NCI-H69 (cell line): ENCODE measurements at regions not wholly inside any gene's neighbourhood (a gene's known extent, or its start where the extent isn't known, plus 50 kb on each side); places are given as distances from the start of the nearest gene placed in this dataset.

Experiments
- DNase-seq: peaks from one replicate; lab custom pipeline; 2025; lab: John Stamatoyannopoulos, UW

DNA sequence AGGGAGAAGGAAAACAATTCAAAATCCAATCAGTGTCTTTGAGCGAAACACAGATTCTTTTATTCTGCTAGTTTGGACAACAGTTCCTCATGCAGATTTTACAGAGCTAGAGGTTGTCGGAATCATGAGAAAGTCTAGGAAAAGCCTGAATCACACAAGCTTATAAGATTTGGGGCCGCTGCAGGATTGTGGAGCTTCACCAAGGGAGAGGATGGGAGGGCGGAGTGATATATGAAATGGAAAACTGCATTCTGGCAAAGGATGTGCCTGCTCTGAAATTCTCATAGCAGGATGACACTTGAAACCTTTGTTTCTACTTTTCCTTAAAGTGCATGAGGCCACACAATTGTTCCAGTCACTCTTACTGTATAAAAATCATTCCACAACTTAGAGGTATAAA, 134.3 kb downstream of the OR2K2 start:
- DNase-seq: no peak

DNA sequence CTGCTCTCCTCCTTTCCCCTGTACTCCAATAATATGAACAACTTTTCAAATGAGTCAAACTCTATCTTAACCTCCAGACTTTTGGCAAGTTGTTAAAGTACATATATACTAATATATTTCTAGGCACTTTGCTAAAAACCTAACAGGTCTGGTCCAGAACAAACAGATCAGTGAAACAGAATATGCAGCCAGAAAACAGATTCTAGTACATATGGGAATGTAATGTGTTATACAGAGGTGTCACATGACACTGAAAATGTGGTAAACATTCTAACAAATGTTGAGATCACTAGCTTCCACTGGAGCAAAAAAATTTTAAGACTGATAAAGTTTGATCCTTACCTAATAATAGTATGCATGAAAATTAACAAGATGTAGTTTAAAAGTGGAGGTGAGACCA, 136.9 kb downstream of the OR2K2 start:
- no peak for DNase-seq

DNA sequence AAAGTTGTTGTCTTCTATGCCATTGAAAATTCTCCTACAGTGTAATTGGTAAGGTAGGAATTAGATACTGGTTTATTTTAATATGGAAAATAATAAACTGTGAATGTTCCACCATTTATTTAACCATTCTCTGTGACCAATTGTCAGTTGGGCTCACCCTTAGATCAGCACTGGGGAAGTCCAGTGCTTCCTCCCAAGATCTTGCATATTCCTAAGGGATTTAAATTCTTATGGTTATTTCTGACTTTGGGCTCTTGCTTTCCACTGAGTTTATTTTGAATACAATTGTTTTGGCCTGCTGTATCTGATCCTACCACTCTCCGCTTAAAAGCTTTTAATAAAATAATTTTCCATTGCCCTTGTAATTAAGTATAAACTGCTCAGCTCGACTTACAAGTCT, 137.4 kb downstream of the OR2K2 start:
- DNase-seq: no peak

DNA sequence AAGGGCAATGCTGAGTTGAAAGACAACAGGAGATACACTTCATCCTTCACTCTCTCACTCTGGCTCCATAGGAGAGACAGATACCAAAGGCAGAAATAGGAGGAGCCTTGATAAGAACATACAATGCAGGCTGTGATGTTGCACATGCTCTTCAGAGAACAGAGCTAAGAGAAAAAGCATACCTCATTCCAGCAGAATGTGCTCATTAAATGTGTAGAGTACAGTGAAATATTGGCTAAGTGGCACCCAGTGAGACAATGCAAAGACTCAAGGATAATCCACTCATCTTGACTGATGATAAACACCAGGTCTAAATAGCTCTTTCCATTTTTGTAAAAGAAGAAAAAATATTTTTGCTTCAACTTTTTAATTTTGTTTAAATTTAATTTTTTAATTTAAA, 139.7 kb downstream of the OR2K2 start:
- no peak for DNase-seq

DNA sequence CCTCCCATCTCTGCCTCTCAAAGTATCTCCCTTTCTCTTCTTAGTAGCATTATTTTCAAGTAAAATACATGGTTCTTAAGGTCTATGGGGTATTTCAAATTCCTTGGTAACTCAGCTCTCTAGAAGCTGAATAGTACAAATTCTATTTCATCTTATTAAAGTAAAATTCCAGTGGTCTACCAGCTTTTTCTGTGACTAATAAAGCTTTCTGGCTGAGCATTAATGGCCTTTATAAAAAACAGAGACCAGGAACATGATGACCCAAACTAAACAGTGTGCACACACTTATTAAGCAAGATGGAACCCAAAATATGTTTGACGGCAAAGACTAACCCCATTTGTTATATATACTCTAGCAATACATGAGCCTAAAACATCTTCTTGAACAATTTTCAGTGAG, 142.6 kb downstream of the OR2K2 start:
- no peak for DNase-seq

DNA sequence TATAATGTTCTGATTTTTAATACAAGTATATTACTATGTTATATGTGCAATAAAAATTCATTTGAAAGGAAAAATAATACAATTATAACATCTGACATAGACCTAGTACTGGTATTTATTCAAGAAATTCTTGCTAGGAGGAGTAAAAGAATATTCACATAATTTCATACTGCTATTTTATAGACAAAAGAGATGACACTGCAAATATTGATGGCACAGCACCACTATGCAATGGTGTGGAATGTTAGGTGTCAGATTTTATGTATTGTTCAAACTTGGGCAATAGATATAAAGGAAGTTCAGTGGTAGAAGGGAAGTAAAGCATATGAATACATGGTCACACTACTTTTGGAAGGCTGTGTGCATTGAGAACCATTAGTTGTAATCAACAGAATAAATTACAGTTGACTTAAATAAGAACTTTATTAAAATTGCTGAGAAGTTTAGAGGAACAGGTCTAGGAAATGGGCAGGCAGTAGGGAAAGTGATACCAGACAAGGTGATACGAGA, 143.9 kb downstream of the OR2K2 start:
- no peak for DNase-seq

DNA sequence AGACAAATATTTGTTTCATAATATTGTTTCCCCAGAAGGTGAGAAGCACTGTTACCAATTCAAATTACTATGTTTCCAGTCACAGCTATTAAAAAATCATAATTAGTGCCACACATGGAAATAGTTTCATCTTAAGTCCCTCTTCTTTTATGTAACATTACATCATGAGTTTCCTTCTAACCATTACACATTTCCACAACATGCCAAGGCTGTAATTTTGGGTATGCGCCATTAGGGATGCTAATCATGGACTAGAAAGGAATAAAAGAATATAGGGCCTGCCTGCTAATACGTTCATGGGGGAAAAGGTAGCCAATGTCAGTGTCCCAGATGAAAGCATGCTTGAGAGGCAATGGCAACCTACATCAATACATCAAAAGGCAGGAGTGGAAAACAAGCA, 142.5 kb upstream of the LPAR1 start:
- no peak for DNase-seq

DNA sequence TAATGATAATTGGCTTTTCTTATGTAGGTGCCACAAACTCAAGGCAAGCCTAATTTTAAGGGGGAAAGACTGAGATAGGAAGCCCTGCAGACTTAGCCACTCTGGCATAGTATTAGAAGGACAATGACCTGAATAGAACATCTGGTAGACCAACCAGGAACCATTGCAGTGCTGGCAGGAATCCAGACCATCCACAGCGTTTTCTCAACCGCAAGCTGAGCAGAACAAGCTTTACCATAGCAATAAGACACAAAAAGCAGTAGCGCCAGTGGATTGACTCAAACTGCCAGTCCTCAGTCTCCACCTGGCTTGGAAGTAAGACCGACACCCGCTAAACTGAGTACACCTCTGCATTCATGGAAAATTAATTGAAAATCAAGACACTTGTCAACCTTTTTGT, 141.3 kb upstream of the LPAR1 start:
- peak; percentile 24 for DNase-seq

DNA sequence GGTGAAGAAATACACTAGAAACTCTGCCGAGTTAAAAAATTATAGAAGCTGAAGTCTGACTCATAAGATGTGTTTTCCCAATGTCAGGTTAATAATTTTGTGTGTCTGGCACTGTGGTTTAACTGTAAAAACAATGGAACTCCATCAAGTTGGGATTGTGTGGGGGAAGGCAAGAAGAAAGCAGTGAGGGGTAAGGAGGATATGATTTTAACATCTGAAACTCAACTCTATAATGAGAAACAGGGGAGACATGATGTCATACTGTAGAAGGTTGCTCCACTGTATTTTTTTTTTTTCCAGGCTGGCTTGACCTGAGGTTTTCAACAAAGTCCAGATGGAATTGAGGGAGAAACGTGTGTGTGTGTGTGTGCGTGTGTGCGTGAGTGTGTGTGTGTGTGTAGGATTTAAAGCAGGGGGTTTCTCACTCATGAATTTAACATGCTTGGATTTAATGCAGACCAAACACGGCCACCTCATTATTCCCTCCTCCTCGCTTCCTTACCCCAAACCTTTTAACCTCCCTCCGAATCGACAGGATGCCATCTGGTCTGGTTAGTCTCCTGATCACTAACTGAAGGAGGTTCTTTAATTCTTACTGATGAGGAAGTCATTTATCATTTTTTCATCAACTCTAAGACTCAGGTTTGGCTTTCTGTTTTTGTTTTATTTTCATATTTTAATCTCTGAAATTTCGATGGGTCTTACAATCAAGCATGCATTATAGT, 140.2 kb upstream of the LPAR1 start:
- peak; percentile 32 for DNase-seq

DNA sequence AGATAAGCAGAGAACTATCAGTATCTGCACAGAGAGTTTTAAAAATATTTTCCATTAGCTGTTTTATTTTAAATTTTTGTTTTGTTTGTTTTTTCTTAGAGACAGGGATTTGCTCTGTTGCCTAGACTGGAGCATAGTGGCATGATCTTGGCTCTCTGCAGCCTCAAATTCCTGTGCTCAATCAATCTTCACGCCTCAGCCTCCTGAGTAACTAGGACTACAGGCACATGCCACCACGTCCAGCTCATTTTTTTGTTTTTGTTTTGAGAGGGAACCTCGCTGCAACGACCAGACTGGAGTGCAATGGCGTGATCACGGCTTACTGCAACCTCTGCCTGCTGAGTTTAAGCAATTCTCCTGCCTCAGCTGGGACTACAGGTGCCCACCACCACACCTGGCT, 138.2 kb upstream of the LPAR1 start:
- DNase-seq: no peak

DNA sequence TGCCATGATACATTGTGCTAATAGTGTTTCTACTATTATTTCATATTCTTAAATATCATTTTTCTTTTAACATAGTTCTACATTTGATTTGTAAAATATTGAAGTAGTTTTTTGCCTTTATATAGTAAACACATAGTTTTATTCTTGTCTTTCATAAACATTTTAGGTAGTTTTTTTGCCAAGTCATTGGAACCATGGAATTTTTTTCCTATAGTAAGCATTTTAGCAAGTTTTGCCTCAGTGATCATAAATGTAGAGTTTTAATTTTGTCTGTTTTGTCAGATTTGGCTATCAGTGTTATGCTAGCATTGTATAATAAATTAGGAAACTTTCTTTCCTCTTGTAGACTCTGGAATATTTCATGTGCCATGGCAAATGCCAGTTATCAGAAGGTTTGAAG, 137.1 kb upstream of the LPAR1 start:
- DNase-seq: no peak

DNA sequence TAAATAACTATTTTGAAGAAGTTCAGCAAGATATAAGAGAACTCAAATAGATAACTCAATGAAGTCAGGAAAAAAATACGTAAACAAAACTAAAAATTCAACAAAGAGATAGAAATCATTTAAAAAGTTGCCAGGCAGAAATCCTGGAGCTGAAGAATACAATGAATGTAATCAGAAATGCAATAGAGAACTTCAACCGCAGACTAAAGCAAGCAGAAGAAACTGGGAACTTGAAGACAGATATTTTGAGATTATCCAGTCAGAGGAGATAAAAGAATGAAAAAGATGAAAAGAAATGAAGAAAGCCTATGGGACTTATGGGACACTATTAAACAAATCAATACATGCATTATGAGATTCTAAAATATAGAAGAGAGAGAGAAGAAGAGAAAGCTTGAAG, 129.1 kb upstream of the LPAR1 start:
- DNase-seq: no peak

DNA sequence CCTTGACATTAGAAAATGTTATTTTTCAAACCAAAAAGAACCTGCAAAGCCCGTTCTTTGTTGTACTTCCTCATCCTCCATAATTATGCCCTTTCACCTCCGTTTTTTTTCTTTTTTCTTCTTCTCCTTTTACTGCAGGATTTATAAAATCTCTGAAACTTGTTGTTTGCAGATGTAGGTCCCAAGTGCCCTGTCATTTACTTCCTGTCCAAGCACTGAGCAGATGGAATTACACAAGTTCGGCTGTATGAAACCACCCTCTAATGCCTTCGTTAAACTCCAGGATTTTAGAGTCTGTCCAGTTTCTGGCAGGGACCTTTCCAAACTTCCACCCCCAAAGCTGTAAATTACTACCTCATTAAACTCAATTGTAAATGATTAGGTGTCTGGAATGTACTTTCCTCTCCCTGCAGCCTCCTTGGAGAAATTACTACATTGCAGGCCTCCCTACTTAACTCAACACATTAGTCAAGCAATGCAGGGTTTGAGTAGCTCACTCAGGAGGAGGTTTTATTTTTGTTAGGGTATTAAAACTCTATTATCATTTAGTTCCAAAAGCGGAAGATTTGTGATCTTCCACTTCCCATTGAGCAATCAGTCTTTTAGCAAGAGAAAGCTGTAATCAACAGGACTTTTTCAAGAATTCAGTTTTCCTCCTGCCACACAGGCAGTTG, 125.6 kb upstream of the LPAR1 start:
- no peak for DNase-seq

DNA sequence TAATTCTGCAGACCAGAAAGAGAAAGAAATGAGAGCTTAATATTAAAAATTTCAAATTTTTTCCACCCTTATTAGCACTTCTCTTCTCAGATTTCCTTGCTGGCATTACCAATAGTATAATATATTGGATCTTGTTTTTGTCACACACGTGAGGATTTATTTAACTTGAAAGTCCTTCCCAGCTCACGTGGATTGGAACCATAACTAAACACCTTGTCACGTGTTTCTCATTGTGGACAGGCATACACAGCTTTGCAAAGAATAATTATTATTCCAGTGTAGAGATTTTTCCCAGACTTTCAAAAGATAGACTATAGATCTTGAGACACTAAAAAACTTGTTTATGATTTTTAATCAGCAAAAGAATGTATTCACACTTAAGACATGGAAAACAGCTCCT, 123.8 kb upstream of the LPAR1 start:
- no peak for DNase-seq

DNA sequence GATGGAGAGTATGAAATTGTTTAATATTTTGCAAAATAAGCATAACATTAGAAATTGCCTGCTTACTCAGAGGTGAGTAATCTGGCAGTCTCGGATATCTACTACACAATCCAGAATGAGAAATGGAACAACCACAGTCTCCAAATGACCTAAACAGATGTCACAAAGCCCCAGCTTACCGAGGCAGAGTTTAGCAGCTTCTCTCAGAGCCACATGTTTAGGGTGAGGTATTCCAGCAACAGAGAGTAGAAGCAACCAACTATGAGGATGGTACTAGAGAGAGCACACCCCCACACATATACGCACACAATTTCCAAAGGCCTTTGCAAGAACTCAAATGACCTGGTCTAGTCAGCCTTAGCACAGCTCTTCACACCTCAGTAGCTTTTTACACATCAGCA, 122.7 kb upstream of the LPAR1 start:
- no peak for DNase-seq

DNA sequence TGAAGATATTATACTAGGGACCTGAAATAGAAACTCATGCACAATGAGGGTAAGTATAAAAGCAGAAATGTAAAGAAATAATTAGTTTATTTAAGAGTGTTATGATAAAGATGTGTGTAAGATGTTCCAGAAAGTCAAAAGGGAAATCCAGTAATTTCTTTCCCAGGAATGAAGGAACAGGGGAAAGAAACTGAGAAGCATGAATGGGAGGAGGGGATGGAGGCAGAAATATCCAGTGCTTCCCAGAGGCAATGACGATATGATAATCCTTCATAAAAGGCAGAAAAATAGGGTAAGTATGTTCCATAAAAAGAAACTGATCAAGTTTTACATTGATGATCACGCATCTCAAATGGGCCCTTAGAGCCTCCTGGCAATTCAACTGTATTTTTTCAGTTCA, 120.7 kb upstream of the LPAR1 start:
- no peak for DNase-seq

DNA sequence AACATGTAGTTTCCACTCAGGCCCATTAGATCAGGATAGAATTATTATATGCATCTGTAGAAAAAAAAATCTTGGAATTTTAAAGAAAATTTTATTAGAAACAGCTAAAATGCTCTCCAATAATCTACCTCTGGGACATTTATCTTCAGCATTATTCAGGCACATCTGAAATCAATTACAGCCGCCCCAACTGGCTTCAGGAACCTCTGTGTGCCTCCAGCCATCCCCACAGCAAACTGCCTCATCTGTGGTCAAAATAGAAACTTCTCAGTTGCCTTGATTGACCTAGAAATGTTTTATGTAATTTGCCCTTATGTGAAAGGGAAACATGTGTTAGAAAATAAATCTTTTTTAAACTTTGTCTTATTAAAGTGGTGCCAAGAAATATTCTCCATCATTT, 120.1 kb upstream of the LPAR1 start:
- DNase-seq: no peak

DNA sequence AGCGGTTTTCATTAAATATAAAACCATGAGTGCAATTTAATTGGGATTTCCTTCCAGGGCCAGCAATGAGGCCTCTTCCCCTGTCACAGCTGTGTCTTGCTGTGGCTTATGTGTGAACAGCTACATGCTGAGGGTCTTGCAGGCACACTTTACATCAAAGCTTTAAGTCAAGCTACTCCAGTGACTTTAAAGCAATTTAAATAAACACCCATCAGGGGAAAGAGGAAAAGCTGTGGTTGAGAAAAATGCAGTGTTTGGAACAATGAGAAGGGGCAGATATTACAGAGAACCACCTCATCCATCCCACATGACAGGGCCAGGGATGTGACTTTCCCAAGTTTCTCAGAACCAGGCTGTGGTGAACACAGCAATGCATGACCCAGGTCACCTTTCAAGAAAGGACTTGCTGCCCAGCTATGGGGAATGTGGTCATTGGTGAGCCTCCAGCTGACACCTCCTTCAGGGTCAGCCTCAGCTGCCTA, 115.9 kb upstream of the LPAR1 start:
- DNase-seq: no peak

DNA sequence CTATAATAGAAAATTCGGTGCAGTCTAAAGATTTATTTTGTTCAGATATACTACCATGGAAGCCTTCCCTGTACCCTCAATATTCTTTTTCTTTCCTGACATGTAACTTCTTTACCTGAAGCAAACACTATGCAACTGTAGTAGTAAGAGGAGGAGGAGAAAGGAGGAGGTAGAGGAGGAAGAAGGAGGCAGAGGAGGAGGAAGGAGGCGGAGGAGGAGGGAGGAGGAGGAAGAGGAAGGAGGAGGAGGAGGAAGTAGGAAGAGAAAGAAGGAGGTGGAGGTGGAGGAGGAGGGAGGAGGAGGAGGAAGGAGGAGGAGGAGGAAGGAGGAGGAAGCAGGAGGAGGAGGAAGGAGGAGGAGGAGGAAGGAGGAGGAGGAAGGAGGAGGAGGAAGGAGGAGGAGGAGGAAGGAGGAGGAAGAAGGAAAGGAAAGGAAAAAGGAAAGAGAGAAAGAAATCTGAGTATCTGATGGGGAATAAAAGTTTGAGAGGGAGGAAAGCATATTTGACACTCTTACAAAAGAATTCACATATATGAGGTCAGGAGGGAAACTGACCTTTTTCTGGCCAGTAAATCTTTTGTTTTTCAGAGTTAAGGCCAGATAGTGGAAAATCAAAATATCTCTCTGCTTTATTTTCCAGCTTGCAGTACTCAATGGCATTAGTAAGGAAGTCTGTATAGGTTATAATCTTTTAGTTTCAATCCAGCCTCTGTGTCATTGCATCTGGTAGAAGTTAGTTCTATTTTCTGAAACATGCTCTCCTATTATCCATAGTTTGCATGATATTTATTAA, 114.5 kb upstream of the LPAR1 start:
- no peak for DNase-seq

DNA sequence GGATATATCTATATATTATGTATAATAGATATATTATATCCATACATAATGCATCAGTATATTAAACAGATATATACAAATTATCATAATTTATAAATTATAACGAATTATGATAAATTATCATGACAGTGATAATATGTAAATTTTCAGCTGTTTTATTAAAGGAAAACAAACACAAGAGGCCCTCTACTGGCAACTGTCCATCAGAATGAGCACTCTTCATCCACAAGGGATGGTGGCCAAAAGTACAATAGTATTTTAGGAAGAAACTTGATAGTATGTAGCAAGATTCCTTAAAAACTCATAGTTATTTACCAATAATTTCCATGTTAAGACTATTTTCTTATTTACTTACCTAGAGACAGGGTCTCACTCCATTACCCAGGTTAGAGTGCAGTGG, 113.3 kb upstream of the LPAR1 start:
- no peak for DNase-seq

DNA sequence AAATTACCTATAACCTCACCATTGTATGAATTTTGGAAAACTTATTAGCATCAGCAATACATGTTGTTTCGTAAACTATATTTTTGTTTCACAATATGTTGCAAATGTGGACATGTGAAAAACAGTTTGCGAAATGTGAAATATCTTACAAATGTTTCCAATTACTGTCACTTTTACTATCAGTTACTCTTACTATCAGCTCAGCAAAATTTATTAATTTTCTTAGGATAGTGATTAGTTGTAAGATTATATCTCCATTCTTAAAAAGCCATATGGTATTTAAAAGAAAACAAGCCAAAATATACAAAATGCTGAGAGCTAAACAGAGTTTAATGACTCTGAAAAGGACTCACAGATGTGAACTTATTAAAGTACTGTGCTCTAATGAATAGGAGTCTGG, 111.9 kb upstream of the LPAR1 start:
- DNase-seq: no peak

DNA sequence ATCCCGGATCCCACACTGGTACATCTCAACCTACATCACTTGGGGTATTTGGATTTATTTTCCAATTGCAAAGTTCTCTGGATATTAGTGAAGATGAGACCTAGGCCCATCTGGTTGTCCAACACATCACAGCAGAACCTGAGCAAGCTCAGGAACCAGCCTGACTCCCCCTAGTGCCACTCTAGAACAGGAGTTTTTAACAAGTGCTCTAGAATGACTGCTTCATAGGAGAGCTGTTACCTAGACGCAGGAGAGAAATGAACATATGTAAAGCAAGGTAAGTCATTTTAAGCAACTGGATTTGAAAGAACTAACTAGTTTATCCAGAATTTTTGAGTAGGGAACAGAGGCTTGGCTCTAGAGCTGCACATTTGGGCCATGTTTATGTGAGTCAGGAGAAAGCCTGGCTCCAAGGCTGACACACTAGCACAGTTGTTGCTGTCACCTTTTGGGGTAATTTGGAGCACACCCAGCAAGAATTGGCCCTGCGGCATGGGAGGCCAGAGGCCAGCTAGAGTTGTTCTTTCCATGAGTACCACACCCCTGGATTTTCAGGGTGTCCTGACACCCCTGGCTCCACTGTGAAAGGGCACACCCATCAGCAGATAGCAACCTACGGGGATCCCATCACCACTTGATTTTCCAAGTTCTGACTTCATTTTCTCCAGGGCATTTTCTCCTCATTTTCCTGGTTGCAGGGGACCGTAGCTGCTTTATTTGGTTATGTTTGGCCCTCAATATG, 110.9 kb upstream of the LPAR1 start:
- no peak for DNase-seq
